Hepatocyte (in vitro differentiated cells): ENCODE measurements at regions not wholly inside any gene's neighbourhood (a gene's known extent, or its start where the extent isn't known, plus 50 kb on each side); places are given as distances from the start of the nearest gene placed in this dataset.

Source experiments
- DNase-seq: peaks from one replicate; pipeline ENCODE4 v3.0.0-alpha.2; 2016; ENCODE audit warnings: low spot score
- H2AFZ ChIP-seq: fragments of 200-600 bp; sonication (generic); 2 replicates; pipeline ENCODE4 v1.6.0; 2016; ENCODE audit warnings: antibody characterized with exemption, mild to moderate bottlenecking
- H3K27ac ChIP-seq: fragments of 200-600 bp; sonication (generic); 2 replicates; pipeline ENCODE4 v1.5.1; 2016; ENCODE audit warnings: mild to moderate bottlenecking
- H3K27me3 ChIP-seq: fragments of 200-600 bp; sonication (generic); 2 replicates; pipeline ENCODE4 v1.6.1; 2016
- H3K36me3 ChIP-seq: fragments of 200-600 bp; sonication (generic); replicated peaks from 2 replicates; pipeline ENCODE4 v1.5.1; 2016; ENCODE audit warnings: low read depth; ENCODE audit not compliant: insufficient read depth
- H3K4me1 ChIP-seq: fragments of 200-600 bp; sonication (generic); 2 replicates; pipeline ENCODE4 v1.5.1; 2016; ENCODE audit warnings: mild to moderate bottlenecking, moderate library complexity; ENCODE audit not compliant: insufficient read depth
- H3K4me2 ChIP-seq: fragments of 200-600 bp; sonication (generic); 2 replicates; pipeline ENCODE4 v1.6.0; 2016
- H3K4me3 ChIP-seq: fragments of 200-600 bp; sonication (generic); 2 replicates; pipeline ENCODE4 v1.5.1; 2016; ENCODE audit warnings: mild to moderate bottlenecking
- H3K79me2 ChIP-seq: fragments of 200-600 bp; sonication (generic); 2 replicates; pipeline ENCODE4 v1.6.0; 2017; ENCODE audit warnings: mild to moderate bottlenecking
- H3K9me2 ChIP-seq: fragments of 200-600 bp; sonication (generic); replicated peaks from 2 replicates; pipeline ENCODE4 v1.6.0; 2017; ENCODE audit warnings: mild to moderate bottlenecking; ENCODE audit not compliant: insufficient read depth
- H3K9me3 ChIP-seq: fragments of 200-600 bp; sonication (generic); 2 replicates; pipeline ENCODE4 v1.5.1; 2016; ENCODE audit warnings: low read depth, mild to moderate bottlenecking
- H4K20me1 ChIP-seq: fragments of 200-600 bp; sonication (generic); 2 replicates; pipeline ENCODE4 v1.6.0; 2016; ENCODE audit warnings: mild to moderate bottlenecking; ENCODE audit not compliant: insufficient read depth, poor library complexity, severe bottlenecking
- EZH2 ChIP-seq: fragments of 200-600 bp; sonication (generic); IDR thresholded peaks from 2 replicates; pipeline ENCODE4 v1.6.1; 2016; ENCODE audit warnings: antibody characterized with exemption, mild to moderate bottlenecking, borderline replicate concordance
- EZH2phosphoT487 ChIP-seq: fragments of 200-600 bp; sonication (generic); IDR thresholded peaks from one replicate; pipeline ENCODE4 v1.6.1; 2018; ENCODE audit warnings: antibody characterized with exemption, mild to moderate bottlenecking, low read depth, moderate library complexity; ENCODE audit not compliant: unreplicated experiment, severe bottlenecking
- WGBS: methylation state at CpG from one replicate; pipeline ENCODE4 v1.1.6; 2016; ENCODE audit warnings: low lambda C conversion rate; ENCODE audit errors: missing lambda C conversion rate; 5-methylcytosine and 5-hydroxymethylcytosine counted together
- TF ChIP-seq, protein P1 (sequence below): fragments of 200-600 bp; sonication (generic); IDR thresholded peaks from 2 replicates; pipeline ENCODE4 v1.5.1; 2016; ENCODE audit warnings: antibody characterized with exemption, mild to moderate bottlenecking; ENCODE audit not compliant: poor library complexity

DNA sequence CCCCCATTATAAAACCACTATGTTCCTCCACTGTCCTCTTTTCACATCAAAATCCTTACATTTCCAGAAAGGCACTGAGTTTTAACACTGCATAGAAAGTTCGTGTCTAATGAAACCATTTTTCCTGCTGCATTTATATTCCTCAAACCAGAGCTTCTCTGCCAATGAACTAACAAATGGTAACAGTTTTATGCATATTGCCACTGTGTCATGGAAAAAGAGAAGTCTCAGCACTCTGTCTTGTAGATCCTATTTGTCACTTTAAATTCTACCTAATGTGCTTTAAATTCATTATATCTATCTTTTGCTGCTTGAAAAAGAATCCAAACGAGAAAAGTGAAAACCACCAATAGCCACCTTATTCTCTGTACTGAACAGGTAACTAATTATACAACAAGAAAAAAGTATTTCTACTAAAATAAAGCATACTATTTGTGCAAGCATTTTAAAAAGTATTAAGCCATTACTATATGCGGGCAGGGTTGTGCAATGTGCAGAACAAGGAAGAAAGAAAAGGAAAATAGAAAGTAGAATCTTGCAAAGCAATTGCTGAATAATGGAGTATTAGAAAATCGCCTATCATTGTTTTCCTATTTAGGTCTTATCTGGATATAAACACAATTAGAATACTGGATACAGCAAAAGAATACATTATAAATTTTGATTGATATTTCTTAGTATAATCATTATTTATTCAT lies 328.9 kb downstream of the ZEB2 start:
- WGBS, result 98% methylated on average over 4 of the region's 4 CpGs
- TF ChIP-seq, protein P1, sequence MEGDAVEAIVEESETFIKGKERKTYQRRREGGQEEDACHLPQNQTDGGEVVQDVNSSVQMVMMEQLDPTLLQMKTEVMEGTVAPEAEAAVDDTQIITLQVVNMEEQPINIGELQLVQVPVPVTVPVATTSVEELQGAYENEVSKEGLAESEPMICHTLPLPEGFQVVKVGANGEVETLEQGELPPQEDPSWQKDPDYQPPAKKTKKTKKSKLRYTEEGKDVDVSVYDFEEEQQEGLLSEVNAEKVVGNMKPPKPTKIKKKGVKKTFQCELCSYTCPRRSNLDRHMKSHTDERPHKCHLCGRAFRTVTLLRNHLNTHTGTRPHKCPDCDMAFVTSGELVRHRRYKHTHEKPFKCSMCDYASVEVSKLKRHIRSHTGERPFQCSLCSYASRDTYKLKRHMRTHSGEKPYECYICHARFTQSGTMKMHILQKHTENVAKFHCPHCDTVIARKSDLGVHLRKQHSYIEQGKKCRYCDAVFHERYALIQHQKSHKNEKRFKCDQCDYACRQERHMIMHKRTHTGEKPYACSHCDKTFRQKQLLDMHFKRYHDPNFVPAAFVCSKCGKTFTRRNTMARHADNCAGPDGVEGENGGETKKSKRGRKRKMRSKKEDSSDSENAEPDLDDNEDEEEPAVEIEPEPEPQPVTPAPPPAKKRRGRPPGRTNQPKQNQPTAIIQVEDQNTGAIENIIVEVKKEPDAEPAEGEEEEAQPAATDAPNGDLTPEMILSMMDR, result no peak
- no peak for TF ChIP-seq EZH2phosphoT487
- TF ChIP-seq EZH2, result no peak

DNA sequence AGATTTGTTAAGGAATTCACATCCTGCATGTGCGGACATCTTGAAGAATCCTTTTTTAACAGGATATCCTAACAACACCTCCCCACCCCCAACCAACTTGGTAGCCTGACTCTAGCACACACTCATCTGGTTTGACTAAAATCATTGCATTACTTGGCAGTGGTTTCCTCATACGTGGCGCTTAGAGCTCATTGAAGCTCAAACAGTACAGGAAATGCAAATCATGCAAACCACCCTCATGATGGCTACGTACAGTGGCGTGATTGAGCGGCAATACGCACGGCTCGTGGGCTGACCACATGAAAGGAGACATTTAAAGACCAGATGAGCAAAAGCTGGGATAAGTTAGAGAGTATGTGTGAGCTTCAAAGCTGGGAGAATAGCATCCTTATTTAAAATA lies 336.2 kb downstream of the ZEB2 start:
- Histone ChIP-seq H3K4me1 (no peaks in the 10 kb centered on the region), H4K20me1 (no peaks in the 10 kb centered on the region), H3K4me2 (no peak overlapping the region), H3K79me2 (no peaks in the 10 kb centered on the region), H3K27me3 (no peaks in the 10 kb centered on the region), H3K9me3 (no peaks in the 10 kb centered on the region), H2AFZ (no peak overlapping the region), H3K9me2 (no peaks in the 10 kb centered on the region), H3K4me3 (no peak overlapping the region), H3K27ac (no peak overlapping the region), H3K36me3 (no peaks in the 10 kb centered on the region)
- no peak for TF ChIP-seq EZH2phosphoT487
- TF ChIP-seq EZH2, result no peak
- TF ChIP-seq, protein P1, result no peak
- peak; percentile 7 for DNase-seq
- 66% methylated on average over 9 of the region's 9 CpGs for WGBS

More for the DNA sequence above, 328.9 kb downstream of the ZEB2 start:
- Histone ChIP-seq H3K9me2 (no peaks in the 10 kb centered on the region), H4K20me1 (no peaks in the 10 kb centered on the region), H3K36me3 (no peaks in the 10 kb centered on the region), H3K27me3 (no peaks in the 10 kb centered on the region), H3K9me3 (no peaks in the 10 kb centered on the region), H3K79me2 (no peaks in the 10 kb centered on the region), H3K4me2 (no peak overlapping the region), H3K27ac (no peak overlapping the region), H2AFZ (no peak overlapping the region), H3K4me3 (no peak overlapping the region), H3K4me1 (no peaks in the 10 kb centered on the region)
- DNase-seq, result no peak

DNA sequence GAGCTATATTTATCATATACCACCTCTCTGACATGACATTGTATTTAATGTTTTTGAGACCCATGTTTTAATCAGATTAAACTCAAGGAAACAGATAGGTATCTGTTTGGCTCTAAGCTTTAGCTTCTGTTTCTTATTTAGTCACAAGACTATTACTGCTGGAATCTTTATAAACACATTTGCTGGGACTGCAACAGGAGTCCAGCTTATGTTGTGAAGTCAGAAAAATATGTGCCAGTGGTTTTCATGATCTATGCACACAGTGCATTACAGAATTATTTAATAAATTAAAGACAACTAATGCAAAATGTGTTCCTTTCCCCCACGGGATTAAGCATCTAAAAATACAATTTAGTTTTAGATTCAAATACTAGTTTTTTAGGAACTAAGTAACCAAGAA lies 338.9 kb downstream of the ZEB2 start:
- no peak overlapping the region for H3K4me3 ChIP-seq
- no peak overlapping the region for H2AFZ ChIP-seq
- H3K4me2 ChIP-seq, result no peak overlapping the region
- H4K20me1 ChIP-seq, result no peaks in the 10 kb centered on the region
- no peaks in the 10 kb centered on the region for H3K9me2 ChIP-seq
- H3K36me3 ChIP-seq, result no peaks in the 10 kb centered on the region
- no peaks in the 10 kb centered on the region for H3K79me2 ChIP-seq
- TF ChIP-seq EZH2, result no peak
- TF ChIP-seq, protein P1, result no peak
- TF ChIP-seq EZH2phosphoT487, result no peak
- WGBS, result 84% methylated on average over 1 of the region's 1 CpG
- no peaks in the 10 kb centered on the region for H3K9me3 ChIP-seq
- no peak overlapping the region for H3K27ac ChIP-seq
- no peak for DNase-seq
- no peaks in the 10 kb centered on the region for H3K4me1 ChIP-seq
- H3K27me3 ChIP-seq, result no peaks in the 10 kb centered on the region
